ENCODE measurements at regions not wholly inside any gene's neighbourhood (a gene's known extent, or its start where the extent isn't known, plus 50 kb on each side); places are given as distances from the start of the nearest gene placed in this dataset.
"Not testable (repeated sequence)": the region's sequence is repeated elsewhere in the genome, so short reads cannot be mapped to it uniquely, and the experiment has no call there.

DNA sequence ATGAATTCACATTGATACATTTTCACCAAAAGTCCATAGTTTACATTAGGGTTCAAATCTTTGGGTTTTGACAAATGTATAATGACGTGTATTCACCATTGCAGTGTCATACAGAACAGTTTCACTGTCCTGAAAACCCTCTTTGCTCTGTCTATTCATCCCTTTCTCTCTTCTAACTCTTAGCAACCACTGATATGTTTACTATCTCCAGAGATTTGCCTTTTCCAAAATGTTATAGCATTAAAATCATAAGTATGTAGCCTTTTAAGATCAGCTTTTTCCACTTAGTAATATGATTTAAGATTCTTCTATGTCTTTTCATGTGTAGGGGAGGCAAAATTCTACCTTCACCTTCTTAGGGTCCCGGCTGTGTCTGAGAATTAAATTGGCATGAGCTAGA lies 203.8 kb downstream of the TPRG1 start:
- DNase-seq (ENCODE audit: low spot score) = no peak

DNA sequence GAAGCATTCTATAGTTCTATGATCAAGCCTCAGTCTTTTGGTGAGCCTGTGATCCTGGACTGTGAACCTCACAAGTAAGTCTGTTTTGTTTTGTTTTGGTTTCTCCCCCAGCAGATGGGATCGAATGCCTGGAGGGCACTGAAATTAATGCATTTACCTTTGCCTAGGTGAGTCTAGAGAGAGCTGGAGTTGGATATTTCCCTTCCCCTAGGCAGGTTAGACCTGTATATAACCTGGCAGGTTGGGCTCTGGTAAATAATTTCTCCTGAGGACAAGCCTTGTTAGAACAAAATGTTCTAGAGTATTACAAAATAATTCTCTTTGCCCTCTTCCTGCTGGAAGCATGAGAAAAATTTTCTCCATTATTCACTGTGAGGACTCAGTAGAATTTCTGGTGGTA lies 211.9 kb downstream of the TPRG1 start:
- DNase-seq (ENCODE audit: low spot score) = no peak

DNA sequence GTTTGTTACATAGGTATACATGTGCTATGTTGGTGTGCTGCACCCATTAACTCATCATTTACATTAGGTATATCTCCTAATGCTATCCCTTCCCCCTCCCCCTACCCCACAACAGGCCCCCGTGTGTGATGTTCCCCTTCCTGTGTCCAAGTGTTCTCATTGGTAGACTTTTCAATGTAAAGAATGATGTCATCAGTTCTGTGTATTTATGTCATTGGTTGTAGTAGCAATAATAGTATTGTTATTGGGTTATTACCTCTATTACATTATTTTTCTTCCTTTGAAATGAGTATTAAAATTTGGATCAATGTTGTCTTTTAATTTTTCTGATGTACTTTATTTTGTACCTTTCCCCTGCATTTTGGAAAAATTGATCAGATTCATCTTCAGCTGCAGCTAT lies 214.1 kb downstream of the TPRG1 start:
- DNase-seq (ENCODE audit: low spot score) = not testable (repeated sequence)

DNA sequence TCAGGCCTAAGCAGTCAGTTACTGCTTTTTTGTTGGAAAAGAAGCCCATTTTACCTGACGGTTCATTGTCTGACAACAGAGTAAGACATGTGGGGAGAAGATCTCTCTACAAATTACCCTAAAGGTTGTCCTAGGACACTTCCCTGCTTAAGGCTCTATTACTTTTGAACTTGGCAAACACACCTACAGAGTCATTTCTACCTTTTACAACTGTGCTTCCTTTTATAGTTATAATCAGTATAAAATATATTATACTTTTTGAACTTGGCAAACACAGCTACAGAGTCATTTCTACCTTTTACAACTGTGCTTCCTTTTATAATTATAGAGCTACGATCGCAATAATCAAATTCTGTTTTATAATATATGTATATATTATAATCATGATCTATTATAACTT lies 215.0 kb downstream of the TPRG1 start:
- no peak for DNase-seq (ENCODE audit: low spot score)

DNA sequence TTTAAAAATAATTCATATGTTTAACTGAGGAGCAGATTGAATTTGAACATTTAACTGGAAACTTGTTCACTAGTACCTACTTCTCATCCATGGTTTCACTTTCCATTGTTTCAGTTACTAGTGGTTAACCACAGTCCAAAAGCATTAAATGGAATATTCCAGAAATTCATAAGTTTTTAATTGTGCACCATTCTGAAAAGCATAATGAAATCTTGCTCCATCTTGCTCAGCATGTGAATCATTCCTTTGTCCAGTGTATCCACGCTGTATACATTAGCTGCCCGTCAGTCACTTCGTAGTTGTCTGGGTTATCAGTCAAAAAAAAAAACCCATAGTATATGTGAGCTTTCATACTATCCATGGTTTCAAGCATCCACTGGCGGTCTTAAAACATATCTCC lies 217.6 kb downstream of the TPRG1 start:
- no peak for DNase-seq (ENCODE audit: low spot score)

- peak; percentile 25 for DNase-seq (ENCODE audit: low spot score)
These were observed 221.8 kb downstream of the TPRG1 start for GRCh38 chr3:189393598-189393997.

- no peak for DNase-seq (ENCODE audit: low spot score)
These were observed 222.9 kb downstream of the TPRG1 start for GRCh38 chr3:189394599-189395121.

DNA sequence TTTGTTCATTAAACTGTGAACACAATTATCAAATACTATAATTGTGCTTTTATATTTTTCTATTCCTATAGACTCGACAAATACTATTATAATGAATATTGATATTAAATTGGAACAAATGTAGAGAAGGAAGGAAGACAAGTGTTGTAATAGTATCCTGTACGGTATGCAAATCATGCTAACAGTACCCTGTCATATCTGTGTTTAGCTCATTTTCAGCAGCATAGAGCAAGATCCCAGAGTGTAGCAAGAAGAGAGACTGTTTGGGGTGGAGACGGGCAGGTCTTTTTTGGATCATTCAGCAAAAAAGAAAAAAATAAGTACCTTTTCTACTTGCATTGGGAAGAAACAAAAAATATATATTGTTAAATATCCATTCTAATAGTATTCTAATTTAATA lies 224.1 kb downstream of the TPRG1 start:
- no peak for DNase-seq (ENCODE audit: low spot score)

GRCh38 chr3:189398656-189399055 lies 226.9 kb downstream of the TPRG1 start:
- no peak for DNase-seq (ENCODE audit: low spot score)

DNA sequence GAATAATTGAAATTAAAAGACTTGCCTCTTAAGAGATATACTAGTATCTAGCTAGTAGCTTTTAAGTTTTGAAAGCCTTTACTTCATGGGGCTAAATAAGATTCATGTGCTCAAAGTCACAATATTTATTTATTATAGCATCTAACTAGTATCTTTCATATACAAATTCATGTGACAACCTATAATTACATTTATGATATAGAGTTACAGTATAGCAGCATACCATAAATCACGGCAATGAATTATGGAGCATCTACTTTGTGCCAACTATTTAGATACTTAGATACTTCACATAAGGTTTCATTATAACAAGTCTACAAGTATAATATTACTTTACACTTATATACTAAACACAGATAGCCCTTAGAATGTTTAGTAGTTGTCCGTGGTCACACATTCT lies 229.4 kb downstream of the TPRG1 start:
- no peak for DNase-seq (ENCODE audit: low spot score)

GRCh38 chr3:189403194-189403593 lies 228.0 kb upstream of the TP63 start:
- no peak for DNase-seq (ENCODE audit: low spot score)

DNA sequence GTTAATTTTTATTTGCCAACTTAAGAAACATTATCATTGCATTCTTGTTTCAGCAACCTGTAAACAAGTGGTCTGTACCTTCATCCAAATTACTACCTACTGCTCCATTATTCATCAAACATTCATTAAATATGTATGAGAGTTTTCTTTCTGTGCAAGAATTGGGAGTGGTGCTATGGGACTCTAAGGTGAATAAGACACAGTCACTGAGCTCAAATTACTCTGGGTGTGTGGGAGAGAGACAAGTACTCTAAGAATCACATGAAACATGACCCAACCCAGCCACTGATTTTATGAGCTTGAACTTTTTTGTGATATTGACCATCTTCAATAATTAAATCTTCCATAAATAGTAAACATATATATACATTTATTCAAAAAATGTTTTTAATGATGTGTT lies 227.2 kb upstream of the TP63 start:
- DNase-seq (ENCODE audit: low spot score) = no peak

GRCh38 chr3:189404797-189405484 lies 226.2 kb upstream of the TP63 start:
- DNase-seq (ENCODE audit: low spot score) = no peak

DNA sequence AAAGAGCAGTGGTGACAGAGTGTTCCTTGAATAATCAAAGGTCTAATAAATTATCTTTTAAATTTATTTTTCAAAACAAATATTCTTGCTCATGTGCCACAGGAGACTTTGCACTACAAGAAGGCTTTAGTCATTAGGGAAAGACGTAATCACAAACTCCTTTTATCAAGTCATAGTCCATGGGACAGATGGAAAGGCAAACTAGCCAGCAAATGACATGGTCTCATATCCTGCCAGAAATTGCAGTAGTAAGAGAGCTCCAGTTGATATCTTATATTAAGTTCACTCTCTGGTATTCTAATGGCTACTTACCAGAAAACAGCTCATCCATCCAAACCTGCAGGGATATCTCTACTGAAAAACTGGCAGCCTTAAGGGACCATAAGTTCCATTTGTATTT lies 225.0 kb upstream of the TP63 start:
- DNase-seq (ENCODE audit: low spot score) = no peak

DNA sequence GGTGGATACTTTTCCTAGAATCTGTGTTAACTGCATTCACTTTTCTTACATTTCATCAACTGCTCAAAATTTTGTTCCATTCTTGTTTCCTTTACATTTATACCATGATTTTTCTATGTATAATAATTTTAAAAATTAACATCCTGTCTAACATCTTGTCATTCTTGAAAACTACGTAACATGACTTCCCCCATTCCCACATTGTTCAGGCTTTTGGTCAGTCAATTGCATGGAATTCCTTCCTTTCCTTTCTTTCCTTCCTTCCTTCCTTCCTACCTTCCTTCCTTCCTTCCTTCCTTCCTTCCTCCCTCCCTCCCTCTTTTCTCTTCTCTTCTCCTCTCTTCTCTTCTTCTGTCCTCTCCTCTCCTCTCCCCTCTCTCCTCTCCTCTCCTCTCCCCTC lies 220.7 kb upstream of the TP63 start:
- no peak for DNase-seq (ENCODE audit: low spot score)

GRCh38 chr3:189419038-189419437 lies 212.2 kb upstream of the TP63 start:
- DNase-seq (ENCODE audit: low spot score) = no peak

DNA sequence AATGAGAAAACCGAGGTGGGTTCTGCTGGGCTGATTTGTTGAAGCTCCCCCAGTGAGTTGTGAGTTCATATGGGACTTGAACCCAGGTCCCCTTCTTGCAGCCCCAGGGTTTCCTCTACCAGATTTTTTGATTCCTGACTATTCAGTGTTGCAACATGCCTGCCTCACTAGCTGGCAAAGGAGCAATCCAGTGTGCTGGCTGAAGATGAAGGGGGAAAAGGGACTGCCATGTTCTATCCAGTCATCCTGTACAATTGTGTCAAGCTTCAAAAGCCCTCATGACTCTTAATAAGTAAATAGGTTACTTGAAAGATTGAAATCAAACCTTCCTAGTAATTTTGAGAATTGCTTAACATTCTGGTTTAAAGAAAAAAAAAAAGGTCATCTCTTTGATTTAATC lies 211.5 kb upstream of the TP63 start:
- DNase-seq (ENCODE audit: low spot score) = no peak

- no peak for DNase-seq (ENCODE audit: low spot score)
These were observed 206.3 kb upstream of the TP63 start for GRCh38 chr3:189424922-189425321.

GRCh38 chr3:189429019-189429418 lies 202.2 kb upstream of the TP63 start:
- no peak for DNase-seq (ENCODE audit: low spot score)

DNA sequence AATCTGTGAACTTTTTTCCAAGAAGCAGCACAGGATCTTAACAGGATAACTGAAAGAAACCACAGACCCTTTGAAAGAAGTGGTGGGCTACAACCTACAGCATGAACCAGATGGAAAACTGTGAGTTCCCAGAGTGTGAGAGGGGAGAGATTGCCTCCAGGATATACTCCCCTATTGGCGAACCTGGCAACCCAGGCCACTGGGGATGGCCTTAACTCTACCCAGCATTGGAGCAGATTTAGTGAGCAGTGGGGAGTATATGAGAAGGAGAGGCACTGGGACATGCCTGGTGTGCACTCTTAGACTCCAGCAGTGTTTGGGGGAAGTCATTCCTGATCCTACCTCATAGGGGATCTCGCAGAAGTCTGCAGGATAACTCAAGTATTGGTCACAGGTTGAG lies 201.0 kb upstream of the TP63 start:
- no peak for DNase-seq (ENCODE audit: low spot score)

- DNase-seq (ENCODE audit: low spot score) = not testable (repeated sequence)
These were observed 188.9 kb upstream of the TP63 start for GRCh38 chr3:189442257-189442656.

- DNase-seq (ENCODE audit: low spot score) = no peak
These were observed 184.1 kb upstream of the TP63 start for GRCh38 chr3:189446959-189447560.

DNA sequence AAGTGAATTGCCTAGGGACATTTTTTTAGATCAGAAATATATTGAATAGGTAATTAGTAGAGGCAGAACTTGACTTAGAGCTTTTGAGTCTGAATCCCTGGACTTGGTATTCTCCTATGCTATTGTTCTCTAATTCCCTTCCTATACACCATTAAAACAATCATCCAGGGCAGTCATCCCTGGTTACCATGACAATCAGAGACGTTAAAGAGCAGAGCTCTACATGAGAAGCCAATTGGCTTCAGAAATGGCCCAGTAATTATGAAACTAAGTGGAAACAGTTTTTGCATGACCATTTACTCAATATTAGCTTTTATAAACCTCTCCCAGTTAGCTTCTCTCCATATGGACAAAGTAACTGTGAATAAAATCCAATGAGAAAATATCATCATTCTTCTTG lies 182.1 kb upstream of the TP63 start:
- no peak for DNase-seq (ENCODE audit: low spot score)

DNA sequence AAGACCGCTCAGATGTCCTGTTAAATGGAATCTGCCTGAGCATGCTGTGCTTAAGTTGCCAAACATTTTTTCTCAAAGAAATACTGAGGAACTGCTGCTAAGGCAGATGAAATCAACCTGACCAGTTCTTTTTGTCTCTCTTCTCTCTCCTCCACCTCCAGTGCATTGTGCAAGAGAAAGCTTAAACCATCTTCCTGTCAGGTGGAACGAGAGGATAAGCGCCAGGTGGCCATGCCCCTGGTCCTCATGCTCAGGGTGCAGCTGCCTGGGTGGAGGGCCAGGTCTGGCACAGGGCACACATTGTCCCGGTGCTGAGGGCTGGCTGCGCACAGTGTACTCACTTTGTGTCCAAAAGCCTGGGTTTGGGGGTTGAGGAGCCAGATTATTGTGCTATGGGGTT lies 176.2 kb upstream of the TP63 start:
- no peak for DNase-seq (ENCODE audit: low spot score)

All from LoVo (cell line).